T-helper 2 cell (primary cell): ENCODE measurements at regions not wholly inside any gene's neighbourhood (a gene's known extent, or its start where the extent isn't known, plus 50 kb on each side); places are given as distances from the start of the nearest gene placed in this dataset.

ENCODE experiments used
- DNase-seq, 5 experiments: peaks; one replicate each; pipeline versions ENCODE4 v3.0.0 to v3.0.0-alpha.2; 2012 to 2022

GRCh38 chr14:51307551-51307950 is 67.5 kb downstream of the TMX1 start:
- no peak for DNase-seq

GRCh38 chr14:51308866-51309265 is 68.8 kb downstream of the TMX1 start:
- DNase-seq = no peak

GRCh38 chr14:51310505-51310944 is 70.5 kb downstream of the TMX1 start:
- no peak for DNase-seq

GRCh38 chr14:51314321-51315015 is 74.4 kb downstream of the TMX1 start:
- no peak for DNase-seq

- DNase-seq = no peak
Observed at GRCh38 chr14:51317373-51317772, 77.3 kb downstream of the TMX1 start.

- no peak for DNase-seq
Observed at GRCh38 chr14:51318813-51319597, 79.0 kb downstream of the TMX1 start.

- DNase-seq = no peak
Observed at GRCh38 chr14:51321036-51321435, 81.0 kb downstream of the TMX1 start.

- no peak for DNase-seq
Observed at GRCh38 chr14:51323492-51323891, 83.4 kb downstream of the TMX1 start.

GRCh38 chr14:51327376-51327775 is 87.3 kb downstream of the TMX1 start:
- no peak for DNase-seq

- peak in 1 of 5 experiments; percentile 27 for DNase-seq
Observed at GRCh38 chr14:51328064-51328771, 88.2 kb downstream of the TMX1 start.

GRCh38 chr14:51328772-51329353 is 88.8 kb downstream of the TMX1 start:
- DNase-seq = no peak

GRCh38 chr14:51331486-51332367 is 91.7 kb downstream of the TMX1 start:
- no peak for DNase-seq

GRCh38 chr14:51333299-51333698 is 93.3 kb downstream of the TMX1 start:
- DNase-seq = no peak

GRCh38 chr14:51333901-51334521 is 94.0 kb downstream of the TMX1 start:
- DNase-seq = no peak

GRCh38 chr14:51334566-51334965 is 94.5 kb downstream of the TMX1 start:
- DNase-seq = no peak

- DNase-seq = no peak
Observed at GRCh38 chr14:51335531-51335930, 95.5 kb downstream of the TMX1 start.

- DNase-seq = no peak
Observed at GRCh38 chr14:51335961-51336723, 96.1 kb downstream of the TMX1 start.

- DNase-seq = no peak
Observed at GRCh38 chr14:51336734-51337133, 96.7 kb downstream of the TMX1 start.

- DNase-seq = no peak
Observed at GRCh38 chr14:51337520-51337919, 97.5 kb downstream of the TMX1 start.

GRCh38 chr14:51341338-51341737 is 101.3 kb downstream of the TMX1 start:
- DNase-seq = no peak

- no peak for DNase-seq
Observed at GRCh38 chr14:51342226-51342625, 102.2 kb downstream of the TMX1 start.
